Loucy (cell line): ENCODE measurements at regions not wholly inside any gene's neighbourhood (a gene's known extent, or its start where the extent isn't known, plus 50 kb on each side); places are given as distances from the start of the nearest gene placed in this dataset.

Experiments used
- H2AFZ ChIP-seq: fragments of 200-600 bp; sonication (generic); 2 replicates; pipeline ENCODE4 v1.6.0; 2016; ENCODE audit warnings: antibody characterized with exemption, mild to moderate bottlenecking, low read length, moderate library complexity
- H3F3A ChIP-seq: fragments of 200-600 bp; 2 replicates; pipeline ENCODE4 v1.6.0; 2016; ENCODE audit warnings: antibody characterized with exemption, low read depth, mild to moderate bottlenecking
- H3K27me3 ChIP-seq: fragments of 200-600 bp; sonication (generic); 2 replicates; pipeline ENCODE4 v1.6.1; 2014; ENCODE audit warnings: low read length, mild to moderate bottlenecking; ENCODE audit not compliant: insufficient read depth, poor library complexity, severe bottlenecking
- H3K36me3 ChIP-seq: fragments of 200-600 bp; sonication (generic); 2 replicates; pipeline ENCODE4 v1.6.1; 2016; ENCODE audit warnings: low read length; ENCODE audit not compliant: insufficient read depth
- H3K4me1 ChIP-seq: fragments of 200-600 bp; sonication (generic); 2 replicates; pipeline ENCODE4 v1.5.1; 2014; ENCODE audit warnings: low read length, mild to moderate bottlenecking; ENCODE audit not compliant: insufficient read depth, poor library complexity, severe bottlenecking
- H3K4me2 ChIP-seq: fragments of 200-600 bp; sonication (generic); 2 replicates; pipeline ENCODE4 v1.6.0; 2014; ENCODE audit warnings: antibody characterized with exemption, low read length, low read depth, mild to moderate bottlenecking; ENCODE audit not compliant: poor library complexity, severe bottlenecking
- H3K4me3 ChIP-seq: fragments of 200-600 bp; sonication (generic); 2 replicates; pipeline ENCODE4 v1.5.1; 2014; ENCODE audit warnings: low read length, mild to moderate bottlenecking, mixed read lengths; ENCODE audit not compliant: poor library complexity, severe bottlenecking
- H3K79me2 ChIP-seq: fragments of 200-600 bp; sonication (generic); 2 replicates; pipeline ENCODE4 v1.6.1; 2014; ENCODE audit warnings: low read length; ENCODE audit not compliant: insufficient read depth
- H3K9ac ChIP-seq: fragments of 200-600 bp; sonication (generic); 2 replicates; pipeline ENCODE4 v1.6.0; 2014; ENCODE audit warnings: mild to moderate bottlenecking, low read depth, low read length, moderate library complexity; ENCODE audit not compliant: poor library complexity, severe bottlenecking
- H3K9me2 ChIP-seq: fragments of 200-600 bp; sonication (generic); replicated peaks from 2 replicates; pipeline ENCODE4 v1.6.1; 2016; ENCODE audit warnings: low read depth, low read length, mixed read lengths
- H3K9me3 ChIP-seq: fragments of 200-600 bp; sonication (generic); 2 replicates; pipeline ENCODE4 v1.6.1; 2014; ENCODE audit warnings: mild to moderate bottlenecking, antibody characterized with exemption, low read length, low read depth; ENCODE audit not compliant: insufficient read depth
- H4K20me1 ChIP-seq: fragments of 200-600 bp; sonication (generic); 2 replicates; pipeline ENCODE4 v1.6.0; 2014; ENCODE audit warnings: antibody characterized with exemption, low read length, mild to moderate bottlenecking; ENCODE audit not compliant: insufficient read depth, poor library complexity, severe bottlenecking
- CTCF ChIP-seq: fragments of 200-600 bp; sonication (generic); conservative IDR thresholded peaks from 2 replicates; pipeline ENCODE4 v1.5.1; 2014; ENCODE audit warnings: mild to moderate bottlenecking, antibody characterized with exemption, low read length
- EZH2phosphoT487 ChIP-seq: fragments of 200-600 bp; IDR thresholded peaks from 2 replicates; pipeline ENCODE4 v1.6.1; 2018; ENCODE audit warnings: antibody characterized with exemption, mild to moderate bottlenecking, moderate library complexity, borderline replicate concordance

GRCh38 chr16:63563819-63564505 is 1527.7 kb upstream of the CDH8 start:
- Histone ChIP-seq H3F3A (no peaks in the 10 kb centered on the region), H3K9me3 (no peaks in the 10 kb centered on the region), H4K20me1 (no peaks in the 10 kb centered on the region), H2AFZ (no peak overlapping the region), H3K4me2 (no peak overlapping the region), H3K36me3 (no peaks in the 10 kb centered on the region), H3K4me1 (no peaks in the 10 kb centered on the region), H3K27me3 (no peaks in the 10 kb centered on the region), H3K4me3 (no peak overlapping the region), H3K9me2 (no peaks in the 10 kb centered on the region), H3K9ac (no peak overlapping the region), H3K79me2 (no peaks in the 10 kb centered on the region)
- TF ChIP-seq EZH2phosphoT487: no peak
- no peak for TF ChIP-seq CTCF

- Histone ChIP-seq H3K9ac (no peak overlapping the region), H2AFZ (no peak overlapping the region), H3K9me3 (no peaks in the 10 kb centered on the region), H3K4me3 (no peak overlapping the region), H3K9me2 (no peaks in the 10 kb centered on the region), H3K27me3 (no peaks in the 10 kb centered on the region), H3K4me2 (no peak overlapping the region), H4K20me1 (no peaks in the 10 kb centered on the region), H3K4me1 (no peaks in the 10 kb centered on the region), H3K79me2 (no peaks in the 10 kb centered on the region), H3K36me3 (no peaks in the 10 kb centered on the region), H3F3A (no peaks in the 10 kb centered on the region)
- TF ChIP-seq CTCF (no peak), EZH2phosphoT487 (no peak)
Measured at GRCh38 chr16:63553980-63554379, 1517.7 kb upstream of the CDH8 start.

- H3K4me2 ChIP-seq: no peak overlapping the region
- TF ChIP-seq CTCF: no peak
- TF ChIP-seq EZH2phosphoT487: no peak
- no peaks in the 10 kb centered on the region for H3K27me3 ChIP-seq
- no peaks in the 10 kb centered on the region for H3K79me2 ChIP-seq
- no peaks in the 10 kb centered on the region for H3F3A ChIP-seq
- H2AFZ ChIP-seq: no peak overlapping the region
- H4K20me1 ChIP-seq: no peaks in the 10 kb centered on the region
- H3K9ac ChIP-seq: no peak overlapping the region
- no peak overlapping the region for H3K4me3 ChIP-seq
- H3K36me3 ChIP-seq: no peaks in the 10 kb centered on the region
- H3K9me3 ChIP-seq: no peaks in the 10 kb centered on the region
- no peaks in the 10 kb centered on the region for H3K4me1 ChIP-seq
- no peaks in the 10 kb centered on the region for H3K9me2 ChIP-seq
Measured at GRCh38 chr16:63539276-63539675, 1503.0 kb upstream of the CDH8 start.
